SU-DHL-6 (cell line): ENCODE measurements at regions not wholly inside any gene's neighbourhood (a gene's known extent, or its start where the extent isn't known, plus 50 kb on each side); places are given as distances from the start of the nearest gene placed in this dataset.

ENCODE experiments used
- EZH2phosphoT487 ChIP-seq: fragments of 200-600 bp; sonication (generic), shearing (Covaris generic); conservative IDR thresholded peaks from 2 replicates; pipeline ENCODE4 v1.6.1; 2018; ENCODE audit warnings: mild to moderate bottlenecking, antibody characterized with exemption, low read length, moderate library complexity, mixed read lengths
- TF ChIP-seq, protein P1 (sequence below): fragments of 200-600 bp; sonication (generic); IDR thresholded peaks from one replicate; pipeline ENCODE4 v1.5.1; 2017; ENCODE audit warnings: antibody characterized with exemption, mild to moderate bottlenecking, low read length, moderate library complexity; ENCODE audit not compliant: insufficient read depth, poor library complexity, severe bottlenecking

DNA sequence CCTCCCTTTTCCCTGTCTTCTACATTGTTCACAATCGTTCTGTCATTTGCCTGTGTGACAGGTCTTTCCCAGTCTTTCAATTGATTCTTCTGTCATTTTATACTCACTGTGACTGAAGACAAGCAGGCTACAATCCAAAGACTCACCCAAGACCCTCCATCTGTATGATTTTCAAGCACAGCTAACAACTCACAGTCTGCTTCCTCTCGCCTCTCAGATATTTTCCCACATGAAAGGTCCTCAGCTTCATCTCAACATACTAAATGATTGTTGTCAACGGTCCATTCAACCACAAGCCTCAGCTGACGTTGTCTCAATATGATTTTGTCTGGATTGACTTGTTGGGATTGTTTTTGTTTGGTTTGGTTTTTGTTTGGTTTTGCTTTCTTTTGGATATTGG, 346.5 kb downstream of the NFIB start:
- TF ChIP-seq, protein P1, sequence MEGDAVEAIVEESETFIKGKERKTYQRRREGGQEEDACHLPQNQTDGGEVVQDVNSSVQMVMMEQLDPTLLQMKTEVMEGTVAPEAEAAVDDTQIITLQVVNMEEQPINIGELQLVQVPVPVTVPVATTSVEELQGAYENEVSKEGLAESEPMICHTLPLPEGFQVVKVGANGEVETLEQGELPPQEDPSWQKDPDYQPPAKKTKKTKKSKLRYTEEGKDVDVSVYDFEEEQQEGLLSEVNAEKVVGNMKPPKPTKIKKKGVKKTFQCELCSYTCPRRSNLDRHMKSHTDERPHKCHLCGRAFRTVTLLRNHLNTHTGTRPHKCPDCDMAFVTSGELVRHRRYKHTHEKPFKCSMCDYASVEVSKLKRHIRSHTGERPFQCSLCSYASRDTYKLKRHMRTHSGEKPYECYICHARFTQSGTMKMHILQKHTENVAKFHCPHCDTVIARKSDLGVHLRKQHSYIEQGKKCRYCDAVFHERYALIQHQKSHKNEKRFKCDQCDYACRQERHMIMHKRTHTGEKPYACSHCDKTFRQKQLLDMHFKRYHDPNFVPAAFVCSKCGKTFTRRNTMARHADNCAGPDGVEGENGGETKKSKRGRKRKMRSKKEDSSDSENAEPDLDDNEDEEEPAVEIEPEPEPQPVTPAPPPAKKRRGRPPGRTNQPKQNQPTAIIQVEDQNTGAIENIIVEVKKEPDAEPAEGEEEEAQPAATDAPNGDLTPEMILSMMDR = no peak
- no peak for TF ChIP-seq EZH2phosphoT487
